Right lobe of liver (tissue), 4 donors: ENCODE measurements at regions not wholly inside any gene's neighbourhood (a gene's known extent, or its start where the extent isn't known, plus 50 kb on each side); places are given as distances from the start of the nearest gene placed in this dataset.

Experiments used
- POLR2A ChIP-seq: fragments of 450-650 bp; IDR thresholded peaks from one replicate; pipeline ENCODE4 v1.6.1; 2017; ENCODE audit warnings: antibody characterized with exemption, mild to moderate bottlenecking
- TF ChIP-seq, protein P1 (sequence below), 4 donors: fragments of 200-600 bp in 3 of 4; fragments of 450-650 bp in 1 of 4; IDR thresholded peaks; one replicate each; pipeline versions ENCODE4 v1.5.1 to v1.8.0; 2016 to 2022; ENCODE audit warnings: antibody characterized with exemption in 4 of 4, mild to moderate bottlenecking in 2 of 4
- donor health status: DM: no; HTN: no; CAD: no.
- donor health status: DM: no; HTN: no; CAD: no.
- donor health status: DM: no; HTN: yes; CAD: no.

DNA sequence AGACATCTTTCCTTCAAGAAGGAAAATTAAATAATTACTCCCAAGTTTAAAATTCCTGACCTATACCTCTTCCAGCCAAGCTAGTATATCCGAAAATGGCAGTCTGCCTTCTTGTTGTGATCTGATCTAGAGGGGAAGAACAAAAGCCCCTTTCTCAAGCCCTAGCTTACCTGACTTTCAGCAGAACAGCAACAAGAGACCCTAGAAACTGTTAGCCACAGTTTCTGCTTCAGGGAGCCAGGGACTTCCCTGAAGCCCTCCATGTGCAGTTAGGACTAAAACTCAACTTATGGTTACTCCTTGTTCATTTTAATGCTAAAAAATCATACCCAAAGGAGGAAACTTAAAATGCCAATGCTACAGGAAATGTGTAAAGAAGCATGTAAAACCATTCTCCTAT lies 366.7 kb upstream of the CTNND2 start:
- TF ChIP-seq, protein P1, sequence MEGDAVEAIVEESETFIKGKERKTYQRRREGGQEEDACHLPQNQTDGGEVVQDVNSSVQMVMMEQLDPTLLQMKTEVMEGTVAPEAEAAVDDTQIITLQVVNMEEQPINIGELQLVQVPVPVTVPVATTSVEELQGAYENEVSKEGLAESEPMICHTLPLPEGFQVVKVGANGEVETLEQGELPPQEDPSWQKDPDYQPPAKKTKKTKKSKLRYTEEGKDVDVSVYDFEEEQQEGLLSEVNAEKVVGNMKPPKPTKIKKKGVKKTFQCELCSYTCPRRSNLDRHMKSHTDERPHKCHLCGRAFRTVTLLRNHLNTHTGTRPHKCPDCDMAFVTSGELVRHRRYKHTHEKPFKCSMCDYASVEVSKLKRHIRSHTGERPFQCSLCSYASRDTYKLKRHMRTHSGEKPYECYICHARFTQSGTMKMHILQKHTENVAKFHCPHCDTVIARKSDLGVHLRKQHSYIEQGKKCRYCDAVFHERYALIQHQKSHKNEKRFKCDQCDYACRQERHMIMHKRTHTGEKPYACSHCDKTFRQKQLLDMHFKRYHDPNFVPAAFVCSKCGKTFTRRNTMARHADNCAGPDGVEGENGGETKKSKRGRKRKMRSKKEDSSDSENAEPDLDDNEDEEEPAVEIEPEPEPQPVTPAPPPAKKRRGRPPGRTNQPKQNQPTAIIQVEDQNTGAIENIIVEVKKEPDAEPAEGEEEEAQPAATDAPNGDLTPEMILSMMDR (IDR thresholded peaks at IDR 0.05): no peak
- TF ChIP-seq POLR2A: no peak
